ENCODE measurements at regions not wholly inside any gene's neighbourhood (a gene's known extent, or its start where the extent isn't known, plus 50 kb on each side); places are given as distances from the start of the nearest gene placed in this dataset.

DNA sequence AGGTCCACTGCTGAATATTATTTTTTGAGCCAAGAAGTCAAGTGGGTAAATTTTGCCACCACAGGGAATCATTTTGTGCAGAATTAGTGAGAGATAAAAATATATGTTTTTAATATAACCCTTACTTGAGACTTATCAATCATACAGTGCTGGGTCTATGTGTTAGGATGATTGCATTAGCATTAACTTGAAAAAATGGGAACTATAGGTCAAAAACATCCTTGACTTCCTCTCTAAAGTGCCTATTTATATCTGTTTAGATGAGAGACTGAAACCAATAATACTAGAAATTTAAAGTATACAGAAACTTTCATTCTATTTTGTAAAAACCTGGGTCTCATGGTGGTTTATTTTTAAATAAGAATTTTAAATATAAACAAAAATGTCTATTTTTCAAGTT is 65.1 kb upstream of the CARD18 start:
- no peak for TF ChIP-seq EZH2 (IDR thresholded peaks at IDR 0.05; ENCODE audit: borderline replicate concordance, low read depth, low read length, poor library complexity, severe bottlenecking)
- TF ChIP-seq, protein P1, sequence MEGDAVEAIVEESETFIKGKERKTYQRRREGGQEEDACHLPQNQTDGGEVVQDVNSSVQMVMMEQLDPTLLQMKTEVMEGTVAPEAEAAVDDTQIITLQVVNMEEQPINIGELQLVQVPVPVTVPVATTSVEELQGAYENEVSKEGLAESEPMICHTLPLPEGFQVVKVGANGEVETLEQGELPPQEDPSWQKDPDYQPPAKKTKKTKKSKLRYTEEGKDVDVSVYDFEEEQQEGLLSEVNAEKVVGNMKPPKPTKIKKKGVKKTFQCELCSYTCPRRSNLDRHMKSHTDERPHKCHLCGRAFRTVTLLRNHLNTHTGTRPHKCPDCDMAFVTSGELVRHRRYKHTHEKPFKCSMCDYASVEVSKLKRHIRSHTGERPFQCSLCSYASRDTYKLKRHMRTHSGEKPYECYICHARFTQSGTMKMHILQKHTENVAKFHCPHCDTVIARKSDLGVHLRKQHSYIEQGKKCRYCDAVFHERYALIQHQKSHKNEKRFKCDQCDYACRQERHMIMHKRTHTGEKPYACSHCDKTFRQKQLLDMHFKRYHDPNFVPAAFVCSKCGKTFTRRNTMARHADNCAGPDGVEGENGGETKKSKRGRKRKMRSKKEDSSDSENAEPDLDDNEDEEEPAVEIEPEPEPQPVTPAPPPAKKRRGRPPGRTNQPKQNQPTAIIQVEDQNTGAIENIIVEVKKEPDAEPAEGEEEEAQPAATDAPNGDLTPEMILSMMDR (conservative IDR thresholded peaks at IDR 0.05; ENCODE audit: low read depth, low read length): no peak

Measured in A673 (cell line).